OCI-LY1 (cell line): ENCODE measurements at regions not wholly inside any gene's neighbourhood (a gene's known extent, or its start where the extent isn't known, plus 50 kb on each side); places are given as distances from the start of the nearest gene placed in this dataset.
"Not testable (repeated sequence)": the region's sequence is repeated elsewhere in the genome, so short reads cannot be mapped to it uniquely, and the experiment has no call there.

ENCODE experiments used
- H2AFZ ChIP-seq: fragments of 200-600 bp; sonication (generic), shearing (Covaris generic); 2 replicates; pipeline ENCODE4 v1.6.0; 2014; ENCODE audit warnings: antibody characterized with exemption, mild to moderate bottlenecking, low read length
- H3F3A ChIP-seq: fragments of 200-600 bp; sonication (generic), shearing (Covaris generic); 2 replicates; pipeline ENCODE4 v1.6.0; 2014; ENCODE audit warnings: mild to moderate bottlenecking, antibody characterized with exemption, low read length, moderate library complexity; ENCODE audit not compliant: insufficient read depth
- H3K27ac ChIP-seq: fragments of 200-600 bp; sonication (generic); 2 replicates; pipeline ENCODE4 v1.5.1; 2014; ENCODE audit warnings: low read length, mixed run types, mild to moderate bottlenecking, low read depth; ENCODE audit not compliant: poor library complexity, severe bottlenecking
- H3K27me3 ChIP-seq: fragments of 200-600 bp; sonication (generic); 2 replicates; pipeline ENCODE4 v1.6.0; 2014; ENCODE audit warnings: antibody characterized with exemption, mild to moderate bottlenecking, low read length, moderate library complexity; ENCODE audit not compliant: insufficient read depth
- H3K36me3 ChIP-seq: fragments of 200-600 bp; sonication (generic); 2 replicates; pipeline ENCODE4 v1.6.1; 2014; ENCODE audit warnings: mild to moderate bottlenecking, antibody characterized with exemption, low read length, moderate library complexity, mixed read lengths; ENCODE audit not compliant: insufficient read depth
- H3K4me1 ChIP-seq: fragments of 200-600 bp; sonication (generic); 2 replicates; pipeline ENCODE4 v1.5.1; 2014; ENCODE audit warnings: mild to moderate bottlenecking, low read length, moderate library complexity; ENCODE audit not compliant: insufficient read depth, severe bottlenecking
- H3K4me2 ChIP-seq: fragments of 200-600 bp; sonication (generic), shearing (Covaris generic); 2 replicates; pipeline ENCODE4 v1.6.1; 2014; ENCODE audit warnings: low read length
- H3K4me3 ChIP-seq: fragments of 200-600 bp; sonication (generic); 2 replicates; pipeline ENCODE4 v1.5.1; 2014; ENCODE audit warnings: low read length, low read depth, mild to moderate bottlenecking, mixed read lengths; ENCODE audit not compliant: poor library complexity, severe bottlenecking
- H3K79me2 ChIP-seq: fragments of 200-600 bp; shearing (Covaris generic); 2 replicates; pipeline ENCODE4 v1.6.1; 2016; ENCODE audit warnings: mixed run types, low read length, mixed read lengths; ENCODE audit not compliant: insufficient read depth
- H3K9ac ChIP-seq: fragments of 200-600 bp; sonication (generic), shearing (Covaris generic); 2 replicates; pipeline ENCODE4 v1.6.1; 2014; ENCODE audit warnings: mild to moderate bottlenecking, low read length, mixed read lengths
- H3K9me2 ChIP-seq: fragments of 200-600 bp; sonication (generic), shearing (Covaris generic); 2 replicates; pipeline ENCODE4 v1.6.1; 2014; ENCODE audit warnings: low read depth, mild to moderate bottlenecking, low read length, mixed read lengths
- H3K9me3 ChIP-seq: fragments of 200-600 bp; shearing (Covaris generic); 2 replicates; pipeline ENCODE4 v1.6.1; 2014; ENCODE audit warnings: low read length, mixed read lengths
- H4K20me1 ChIP-seq: fragments of 200-600 bp; sonication (generic), shearing (Covaris generic); 2 replicates; pipeline ENCODE4 v1.6.0; 2016; ENCODE audit warnings: mild to moderate bottlenecking, low read length; ENCODE audit not compliant: insufficient read depth
- CTCF ChIP-seq: fragments of 200-600 bp; sonication (generic), shearing (Covaris generic); IDR thresholded peaks from 2 replicates; pipeline ENCODE4 v1.5.1; 2017; ENCODE audit warnings: mild to moderate bottlenecking, antibody characterized with exemption, low read length, moderate library complexity, mixed read lengths
- EZH2 ChIP-seq: fragments of 200-600 bp; sonication (generic), shearing (Covaris generic); IDR thresholded peaks from 2 replicates; pipeline ENCODE4 v1.8.0; 2017; ENCODE audit warnings: borderline replicate concordance, mixed run types, mild to moderate bottlenecking, antibody characterized with exemption, low read length, moderate library complexity, mixed read lengths

- H3K4me3 ChIP-seq, result no peak overlapping the region
- H3K36me3 ChIP-seq, result no peaks in the 10 kb centered on the region
- no peak overlapping the region for H3K4me2 ChIP-seq
- no peak for TF ChIP-seq EZH2
- no peak for TF ChIP-seq CTCF
- H3K79me2 ChIP-seq, result no peaks in the 10 kb centered on the region
- H3K9me2 ChIP-seq, result no peaks in the 10 kb centered on the region
- no peaks in the 10 kb centered on the region for H3F3A ChIP-seq
- no peak overlapping the region for H3K27ac ChIP-seq
- no peak overlapping the region for H3K9ac ChIP-seq
- H2AFZ ChIP-seq, result no peak overlapping the region
- no peaks in the 10 kb centered on the region for H3K4me1 ChIP-seq
- H3K9me3 ChIP-seq, result no peaks in the 10 kb centered on the region
- no peaks in the 10 kb centered on the region for H4K20me1 ChIP-seq
- no peaks in the 10 kb centered on the region for H3K27me3 ChIP-seq
Observed at GRCh38 chr7:142494021-142494420, 236.2 kb upstream of the PRSS58 start.

- Histone ChIP-seq H3K9me3 (no peaks in the 10 kb centered on the region), H3K27ac (no peak overlapping the region)
Observed at GRCh38 chr7:142488842-142489241, 231.0 kb upstream of the PRSS58 start.

GRCh38 chr7:142488036-142488633 is 230.3 kb upstream of the PRSS58 start:
- H2AFZ ChIP-seq, result no peak overlapping the region
- no peak overlapping the region for H3K4me3 ChIP-seq
- H3K27me3 ChIP-seq, result no peaks in the 10 kb centered on the region
- H3K9ac ChIP-seq, result no peak overlapping the region
- TF ChIP-seq CTCF (no peak), EZH2 (no peak)
- no peaks in the 10 kb centered on the region for H3K79me2 ChIP-seq
- no peak overlapping the region for H3K4me2 ChIP-seq
- H3F3A ChIP-seq, result no peaks in the 10 kb centered on the region
- H3K27ac ChIP-seq, result no peak overlapping the region
- H3K4me1 ChIP-seq, result no peaks in the 10 kb centered on the region
- no peaks in the 10 kb centered on the region for H3K9me2 ChIP-seq
- no peaks in the 10 kb centered on the region for H4K20me1 ChIP-seq
- H3K9me3 ChIP-seq, result no peaks in the 10 kb centered on the region
- no peaks in the 10 kb centered on the region for H3K36me3 ChIP-seq

More at GRCh38 chr7:142488842-142489241, 231.0 kb upstream of the PRSS58 start:
- Histone ChIP-seq H3K4me2 (no peak overlapping the region), H3K4me3 (no peak overlapping the region), H2AFZ (no peak overlapping the region), H3F3A (no peaks in the 10 kb centered on the region), H4K20me1 (no peaks in the 10 kb centered on the region), H3K36me3 (no peaks in the 10 kb centered on the region), H3K4me1 (no peaks in the 10 kb centered on the region), H3K9ac (no peak overlapping the region), H3K79me2 (no peaks in the 10 kb centered on the region), H3K27me3 (no peaks in the 10 kb centered on the region), H3K9me2 (no peaks in the 10 kb centered on the region)
- TF ChIP-seq CTCF, result no peak
- no peak for TF ChIP-seq EZH2

DNA sequence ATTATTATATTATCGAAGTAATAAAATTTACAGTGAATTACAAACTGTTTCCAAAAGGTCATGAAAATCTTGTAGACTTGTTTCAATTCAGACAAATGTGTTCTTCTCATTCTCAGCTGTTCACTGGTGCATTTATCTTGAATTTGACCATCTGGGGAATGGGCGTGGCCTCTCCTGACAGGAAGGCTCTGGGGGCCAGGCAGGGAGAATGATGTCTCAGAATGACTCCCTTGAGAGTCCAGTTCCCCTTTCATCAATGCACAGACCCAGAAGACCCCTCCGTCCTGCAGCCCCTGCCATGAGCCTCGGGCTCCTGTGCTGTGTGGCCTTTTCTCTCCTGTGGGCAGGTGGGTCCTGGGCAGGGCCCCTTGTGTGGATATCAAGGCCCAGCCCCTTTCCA is 229.7 kb upstream of the PRSS58 start:
- H3K9ac ChIP-seq, H3K4me2 ChIP-seq, H3K27me3 ChIP-seq, H4K20me1 ChIP-seq, H2AFZ ChIP-seq, H3F3A ChIP-seq, H3K79me2 ChIP-seq, H3K9me3 ChIP-seq, H3K27ac ChIP-seq, H3K36me3 ChIP-seq, H3K4me1 ChIP-seq, H3K9me2 ChIP-seq, H3K4me3 ChIP-seq: not testable (repeated sequence)
